HG02970 (cell line): ENCODE measurements at regions not wholly inside any gene's neighbourhood (a gene's known extent, or its start where the extent isn't known, plus 50 kb on each side); places are given as distances from the start of the nearest gene placed in this dataset.
"Not testable (repeated sequence)": the region's sequence is repeated elsewhere in the genome, so short reads cannot be mapped to it uniquely, and the experiment has no call there.

Experiments
- ATAC-seq: cut with Tn5 transposase; IDR thresholded peaks from one replicate; pipeline ENCODE4 v1.9.1; 2021; ENCODE audit warnings: mild to moderate bottlenecking, moderate library complexity, moderate number of reproducible peaks; ENCODE audit not compliant: unreplicated experiment, low FRiP score

- no peak for ATAC-seq
These were observed 136.3 kb upstream of the ESR1 start for GRCh38 chr6:151671195-151671594.

- ATAC-seq: no peak
These were observed 132.9 kb upstream of the ESR1 start for GRCh38 chr6:151674578-151674977.

- ATAC-seq: peak; percentile 84
These were observed 131.6 kb upstream of the ESR1 start for GRCh38 chr6:151675746-151676459.

GRCh38 chr6:151676460-151676945, 131.0 kb upstream of the ESR1 start:
- ATAC-seq: no peak

- ATAC-seq: no peak
These were observed 130.1 kb upstream of the ESR1 start for GRCh38 chr6:151677404-151677803.

- ATAC-seq: no peak
These were observed 128.4 kb upstream of the ESR1 start for GRCh38 chr6:151679081-151679480.

- no peak for ATAC-seq
These were observed 127.5 kb upstream of the ESR1 start for GRCh38 chr6:151679941-151680340.

GRCh38 chr6:151680846-151681432, 126.5 kb upstream of the ESR1 start:
- ATAC-seq: no peak

GRCh38 chr6:151681433-151682059, 125.9 kb upstream of the ESR1 start:
- no peak for ATAC-seq

- ATAC-seq: no peak
These were observed 125.2 kb upstream of the ESR1 start for GRCh38 chr6:151682251-151682650.

GRCh38 chr6:151682922-151683321, 124.6 kb upstream of the ESR1 start:
- ATAC-seq: no peak

GRCh38 chr6:151683381-151683780, 124.1 kb upstream of the ESR1 start:
- no peak for ATAC-seq

- ATAC-seq: no peak
These were observed 117.8 kb upstream of the ESR1 start for GRCh38 chr6:151689499-151690201.

- no peak for ATAC-seq
These were observed 117.2 kb upstream of the ESR1 start for GRCh38 chr6:151690303-151690702.

GRCh38 chr6:151690768-151691562, 116.5 kb upstream of the ESR1 start:
- ATAC-seq: peak; percentile 88

GRCh38 chr6:151692216-151692615, 115.3 kb upstream of the ESR1 start:
- ATAC-seq: no peak

GRCh38 chr6:151693366-151693765, 114.1 kb upstream of the ESR1 start:
- ATAC-seq: no peak

- no peak for ATAC-seq
These were observed 112.3 kb upstream of the ESR1 start for GRCh38 chr6:151695156-151695555.

- not testable (repeated sequence) for ATAC-seq
These were observed 111.2 kb upstream of the ESR1 start for GRCh38 chr6:151696302-151696701.
